ENCODE measurements at regions not wholly inside any gene's neighbourhood (a gene's known extent, or its start where the extent isn't known, plus 50 kb on each side); places are given as distances from the start of the nearest gene placed in this dataset.

DNA sequence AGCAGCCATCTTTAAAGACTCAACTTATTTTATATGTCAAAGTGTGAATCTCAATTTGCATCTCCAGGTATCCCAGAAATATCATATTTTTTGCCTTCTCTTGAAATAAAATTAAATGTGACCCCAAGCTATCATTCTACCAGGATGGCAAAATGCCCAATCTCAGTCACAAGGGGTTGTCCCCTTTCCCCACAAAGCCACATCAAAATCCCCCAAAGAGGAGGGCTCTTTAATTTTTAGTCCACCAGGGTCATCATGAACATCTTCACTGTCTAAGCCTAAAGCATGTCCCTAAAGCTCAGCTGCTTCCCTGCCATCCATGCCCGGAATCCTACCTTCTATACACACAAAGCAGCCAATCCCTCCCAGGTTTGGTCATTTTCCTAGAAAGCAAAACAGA is 670.5 kb upstream of the KLF4 start:
- DNase-seq (ENCODE audit: low spot score): no peak
- H3K27me3 Mint-ChIP-seq (ENCODE audit: insufficient read depth): no peaks in the 10 kb centered on the region
- no peaks in the 10 kb centered on the region for H3K9me3 Mint-ChIP-seq
- no peak overlapping the region for H3K4me3 Mint-ChIP-seq
- intact Hi-C loops (cut with micrococcal nuclease): no loop called here
- H3K4me1 Mint-ChIP-seq (ENCODE audit: low read depth): no peaks in the 10 kb centered on the region
- H3K27ac Mint-ChIP-seq: no peak overlapping the region
- H3K36me3 Mint-ChIP-seq (ENCODE audit: low read depth): no peaks in the 10 kb centered on the region

DNA sequence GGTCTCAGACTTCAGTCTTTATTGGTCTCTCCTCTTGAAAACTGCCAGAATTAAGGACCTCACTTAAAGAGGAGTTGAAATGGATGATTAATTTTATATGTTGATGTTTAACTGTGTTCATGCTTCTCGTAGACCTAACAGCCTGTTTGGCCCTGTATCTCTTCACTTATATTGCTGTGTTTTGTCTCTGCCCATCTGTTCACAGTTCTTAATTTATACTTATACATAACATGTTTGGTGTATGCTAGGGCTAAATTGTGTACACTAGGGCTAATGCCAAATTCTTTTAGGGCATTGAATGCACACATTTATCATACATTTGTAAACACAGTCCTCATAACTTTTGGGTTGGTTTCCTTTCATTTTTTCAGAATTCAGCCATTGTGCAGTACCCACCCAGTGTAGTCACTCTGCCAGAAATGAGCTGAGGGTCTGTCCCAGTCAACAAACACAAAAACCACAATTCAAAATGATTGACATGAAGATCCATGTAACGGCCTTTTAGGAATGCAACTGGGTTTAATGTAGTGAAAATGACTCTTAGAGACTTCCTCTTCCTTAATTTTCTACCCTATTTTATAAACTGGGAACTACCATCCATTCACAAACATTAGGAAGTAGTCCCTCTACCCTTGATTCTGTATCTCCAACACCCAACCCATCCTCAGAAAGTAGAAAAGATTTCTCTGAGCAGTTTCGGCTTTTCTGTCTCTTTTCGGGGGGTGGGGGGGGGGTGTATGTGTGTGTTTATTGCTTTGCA is 668.8 kb upstream of the KLF4 start:
- no peak overlapping the region for H3K4me3 Mint-ChIP-seq
- DNase-seq (ENCODE audit: low spot score): no peak
- H3K4me1 Mint-ChIP-seq (ENCODE audit: low read depth): no peaks in the 10 kb centered on the region
- no peak overlapping the region for H3K27ac Mint-ChIP-seq
- no peaks in the 10 kb centered on the region for H3K9me3 Mint-ChIP-seq
- intact Hi-C loops (cut with micrococcal nuclease): no loop called here
- no peaks in the 10 kb centered on the region for H3K27me3 Mint-ChIP-seq (ENCODE audit: insufficient read depth)
- no peaks in the 10 kb centered on the region for H3K36me3 Mint-ChIP-seq (ENCODE audit: low read depth)

DNA sequence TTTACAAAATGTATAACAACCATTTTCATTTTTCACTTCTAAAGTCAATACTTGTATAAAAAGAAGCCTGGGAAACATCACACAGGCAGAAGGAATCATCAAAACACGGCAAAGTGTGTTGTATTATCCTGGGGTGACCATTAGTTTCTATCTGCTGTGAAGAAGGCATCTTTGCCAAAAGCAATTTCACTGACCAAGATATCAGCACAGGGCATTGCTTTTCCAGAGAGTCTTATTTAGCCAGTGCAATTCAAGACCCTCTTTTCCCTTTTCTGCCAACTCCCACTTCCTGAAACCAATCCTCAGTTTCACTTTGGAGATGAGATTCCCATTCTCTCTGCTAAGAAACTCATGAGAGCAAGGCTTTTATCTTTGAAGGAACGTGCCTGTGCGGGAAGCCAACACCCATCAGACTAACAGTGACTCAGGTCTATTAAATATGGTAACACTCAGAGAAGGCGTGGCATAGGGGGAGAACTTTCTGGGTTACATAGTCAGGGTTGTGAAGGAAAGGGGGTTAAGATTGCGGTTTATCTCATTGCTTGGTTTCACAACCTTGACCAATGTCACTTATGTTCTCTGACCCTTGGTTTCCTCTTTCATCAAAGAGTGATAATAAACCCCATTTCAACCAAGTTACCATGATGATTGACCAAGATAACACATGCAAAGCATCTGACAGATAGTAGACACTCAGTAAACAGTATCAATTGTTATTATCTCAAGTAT is 666.9 kb upstream of the KLF4 start:
- H3K4me1 Mint-ChIP-seq (ENCODE audit: low read depth): no peaks in the 10 kb centered on the region
- no peaks in the 10 kb centered on the region for H3K27me3 Mint-ChIP-seq (ENCODE audit: insufficient read depth)
- H3K9me3 Mint-ChIP-seq: no peaks in the 10 kb centered on the region
- H3K4me3 Mint-ChIP-seq: no peak overlapping the region
- H3K27ac Mint-ChIP-seq: no peak overlapping the region
- intact Hi-C loops (cut with micrococcal nuclease): no loop called here
- H3K36me3 Mint-ChIP-seq (ENCODE audit: low read depth): no peaks in the 10 kb centered on the region
- DNase-seq (ENCODE audit: low spot score): no peak

DNA sequence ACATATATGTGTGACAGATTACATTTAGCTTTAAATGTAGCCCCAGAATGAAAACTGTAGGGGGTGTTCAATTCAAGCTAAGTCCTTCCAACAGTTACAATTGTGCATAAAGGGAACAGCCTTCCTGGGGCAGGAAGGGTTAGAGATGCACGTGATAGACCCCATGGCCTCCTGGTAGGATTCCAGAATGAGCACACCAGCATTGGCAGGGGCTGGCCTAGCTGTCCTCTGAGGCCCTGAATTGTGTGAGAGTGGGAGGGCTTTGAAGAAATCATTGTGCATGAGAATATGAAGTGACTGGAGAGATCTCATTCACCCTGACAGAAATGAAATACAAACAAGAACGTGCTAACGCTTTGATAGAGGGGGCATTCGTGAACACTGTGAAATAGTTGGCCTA is 663.8 kb upstream of the KLF4 start:
- Mint-ChIP-seq H3K4me3 (no peak overlapping the region), H3K4me1 (ENCODE audit: low read depth) (no peaks in the 10 kb centered on the region), H3K27ac (no peak overlapping the region), H3K27me3 (ENCODE audit: insufficient read depth) (no peaks in the 10 kb centered on the region), H3K9me3 (no peaks in the 10 kb centered on the region), H3K36me3 (ENCODE audit: low read depth) (no peaks in the 10 kb centered on the region)
- intact Hi-C loops (cut with micrococcal nuclease): no loop called here
- no peak for DNase-seq (ENCODE audit: low spot score)

DNA sequence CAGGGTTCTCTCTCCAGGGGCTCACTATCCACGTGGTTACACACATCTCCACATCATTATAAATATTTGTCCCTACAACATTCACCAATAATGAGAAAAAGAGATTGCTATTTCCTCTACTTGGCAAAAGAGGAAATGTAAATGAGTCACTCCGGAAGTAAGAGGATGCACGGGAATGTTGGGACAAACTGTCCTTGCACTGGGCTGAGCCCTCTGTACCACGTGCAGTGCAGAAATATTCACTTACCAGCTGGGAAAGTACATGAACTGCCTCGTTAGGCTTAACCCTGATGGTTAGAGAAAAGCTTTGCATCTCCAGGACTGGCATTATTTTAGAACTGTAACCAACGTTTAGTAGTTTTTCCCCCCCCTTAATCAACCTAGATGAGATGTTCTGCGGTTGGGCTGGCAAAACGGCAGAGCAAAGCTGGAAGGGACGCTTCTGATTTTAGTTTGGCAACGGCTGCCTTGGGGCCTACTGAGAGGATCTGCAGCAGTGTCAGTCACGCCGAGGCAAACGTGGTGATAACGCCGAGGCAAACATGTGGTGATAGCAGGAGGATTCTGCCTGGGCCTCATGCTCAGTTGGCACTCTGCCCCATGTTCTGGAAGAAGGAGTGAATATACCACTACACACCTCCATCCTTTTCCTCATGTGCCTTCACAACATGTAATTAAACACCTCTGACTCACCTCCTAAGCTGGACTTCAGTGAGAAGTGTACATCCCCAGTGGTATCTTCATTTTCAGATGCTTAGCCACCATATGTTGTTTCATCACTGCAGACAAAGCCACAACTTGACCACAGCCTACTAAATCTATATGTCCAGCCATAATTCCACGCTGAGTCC is 661.4 kb upstream of the KLF4 start:
- no peak overlapping the region for H3K4me3 Mint-ChIP-seq
- H3K9me3 Mint-ChIP-seq: peaks cover 9% of the 10 kb centered on the region
- no peaks in the 10 kb centered on the region for H3K4me1 Mint-ChIP-seq (ENCODE audit: low read depth)
- intact Hi-C loops (cut with micrococcal nuclease): no loop called here
- H3K36me3 Mint-ChIP-seq (ENCODE audit: low read depth): no peaks in the 10 kb centered on the region
- no peak overlapping the region for H3K27ac Mint-ChIP-seq
- no peak for DNase-seq (ENCODE audit: low spot score)
- H3K27me3 Mint-ChIP-seq (ENCODE audit: insufficient read depth): no peaks in the 10 kb centered on the region

DNA sequence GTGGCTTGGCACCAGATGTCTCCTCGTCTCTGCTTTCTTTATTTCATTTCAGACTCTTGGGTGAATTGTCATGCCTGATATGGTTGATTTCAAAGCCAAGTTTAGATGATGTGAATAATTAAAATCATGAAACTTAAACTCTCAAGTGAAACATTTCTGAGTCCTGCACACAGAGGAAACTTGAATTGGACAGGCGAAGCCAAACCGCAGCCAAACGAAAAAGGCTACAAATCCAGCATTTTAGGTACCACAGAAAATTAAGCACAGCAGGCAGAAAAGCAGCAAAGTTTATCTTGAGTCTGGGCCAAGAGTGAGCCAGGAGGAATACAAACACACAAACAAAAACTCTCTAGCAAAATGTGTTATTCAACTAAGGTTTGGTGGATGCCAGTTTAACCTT is 659.8 kb upstream of the KLF4 start:
- DNase-seq (ENCODE audit: low spot score): no peak
- intact Hi-C loops (cut with micrococcal nuclease): no loop called here
- Mint-ChIP-seq H3K4me3 (no peak overlapping the region), H3K27me3 (ENCODE audit: insufficient read depth) (no peaks in the 10 kb centered on the region), H3K9me3 (peaks cover 9% of the 10 kb centered on the region), H3K27ac (no peak overlapping the region), H3K36me3 (ENCODE audit: low read depth) (no peaks in the 10 kb centered on the region), H3K4me1 (ENCODE audit: low read depth) (no peaks in the 10 kb centered on the region)

DNA sequence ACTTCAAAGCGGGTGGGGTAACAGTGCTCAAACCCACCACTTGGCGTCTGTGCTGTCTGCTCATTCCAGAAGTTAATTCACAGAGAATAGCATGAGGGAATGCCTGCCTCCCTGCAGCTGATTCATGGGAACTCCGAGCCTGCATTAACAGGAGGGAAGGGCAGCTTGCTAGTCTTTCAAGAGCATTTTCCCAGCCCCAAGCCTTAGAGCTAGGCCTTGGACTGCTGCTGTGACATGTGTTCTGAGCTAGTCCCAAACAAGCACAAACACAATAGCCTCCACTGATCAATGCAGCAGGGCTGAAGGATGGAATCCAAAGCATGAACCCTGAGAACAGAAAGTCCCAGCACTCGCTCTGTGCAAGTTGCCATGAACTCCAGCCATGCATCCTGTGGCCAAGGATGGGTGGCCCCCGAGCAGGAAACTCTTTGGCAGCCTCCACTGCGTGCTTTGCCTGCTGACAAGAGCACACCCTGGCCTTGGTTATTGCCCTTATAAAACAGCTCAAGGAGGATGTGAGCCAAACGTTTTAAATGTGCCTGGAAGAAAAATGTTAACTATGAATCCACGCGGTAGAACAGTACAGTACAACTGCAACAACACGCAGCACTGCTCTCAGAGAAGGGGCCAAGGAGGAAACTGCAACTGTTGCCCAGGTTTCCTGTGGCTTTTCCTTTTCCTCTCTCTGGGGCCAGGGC is 653.1 kb upstream of the KLF4 start:
- H3K4me1 Mint-ChIP-seq (ENCODE audit: low read depth): no peaks in the 10 kb centered on the region
- intact Hi-C loops (cut with micrococcal nuclease): no loop called here
- peaks cover 7% of the 10 kb centered on the region for H3K9me3 Mint-ChIP-seq
- no peaks in the 10 kb centered on the region for H3K27me3 Mint-ChIP-seq (ENCODE audit: insufficient read depth)
- DNase-seq (ENCODE audit: low spot score): no peak
- no peak overlapping the region for H3K4me3 Mint-ChIP-seq
- H3K36me3 Mint-ChIP-seq (ENCODE audit: low read depth): no peaks in the 10 kb centered on the region
- no peak overlapping the region for H3K27ac Mint-ChIP-seq

DNA sequence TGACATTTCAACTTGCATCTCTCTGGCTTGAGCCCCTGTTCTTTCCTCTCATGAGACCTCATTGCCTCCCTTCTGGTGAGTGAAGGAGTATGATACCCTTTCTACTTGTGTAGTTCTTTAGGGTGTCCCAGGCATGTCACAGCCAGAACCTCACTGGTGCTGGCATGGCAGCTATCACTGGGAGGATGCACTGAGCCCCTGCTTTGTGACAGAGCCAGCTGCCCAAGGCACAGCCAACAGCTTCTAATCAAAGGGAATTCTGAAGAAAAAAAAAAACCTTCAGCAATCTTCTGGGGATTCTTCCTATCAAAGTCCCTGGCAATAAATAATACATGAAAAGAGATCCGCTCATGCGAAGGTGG is 652.6 kb upstream of the KLF4 start:
- H3K4me1 Mint-ChIP-seq (ENCODE audit: low read depth): no peaks in the 10 kb centered on the region
- H3K4me3 Mint-ChIP-seq: no peak overlapping the region
- H3K9me3 Mint-ChIP-seq: peaks cover 3% of the 10 kb centered on the region
- intact Hi-C loops (cut with micrococcal nuclease): no loop called here
- no peak for DNase-seq (ENCODE audit: low spot score)
- H3K36me3 Mint-ChIP-seq (ENCODE audit: low read depth): no peaks in the 10 kb centered on the region
- no peaks in the 10 kb centered on the region for H3K27me3 Mint-ChIP-seq (ENCODE audit: insufficient read depth)
- H3K27ac Mint-ChIP-seq: no peak overlapping the region

DNA sequence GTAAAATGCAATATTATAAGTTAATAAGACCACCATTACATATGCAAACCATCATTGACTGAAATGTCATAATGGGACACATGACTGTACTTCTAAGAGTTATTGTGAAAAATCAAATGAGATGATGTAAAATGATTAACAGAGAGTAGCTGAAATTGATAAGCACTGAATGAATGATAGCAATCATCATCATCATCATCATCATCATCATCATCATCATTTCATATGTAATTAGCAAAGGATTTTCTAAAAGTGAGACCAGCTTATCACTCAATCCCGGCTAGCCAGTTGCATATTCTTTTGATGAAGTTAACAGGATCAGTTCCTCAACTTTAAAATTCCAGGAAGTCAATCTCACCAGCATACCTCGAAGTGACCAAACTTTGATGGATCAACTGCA is 650.3 kb upstream of the KLF4 start:
- no peak for DNase-seq (ENCODE audit: low spot score)
- Mint-ChIP-seq H3K4me1 (ENCODE audit: low read depth) (no peaks in the 10 kb centered on the region), H3K27me3 (ENCODE audit: insufficient read depth) (no peaks in the 10 kb centered on the region), H3K4me3 (no peak overlapping the region), H3K36me3 (ENCODE audit: low read depth) (no peaks in the 10 kb centered on the region), H3K27ac (no peak overlapping the region), H3K9me3 (peaks cover 3% of the 10 kb centered on the region)
- intact Hi-C loops (cut with micrococcal nuclease): no loop called here

DNA sequence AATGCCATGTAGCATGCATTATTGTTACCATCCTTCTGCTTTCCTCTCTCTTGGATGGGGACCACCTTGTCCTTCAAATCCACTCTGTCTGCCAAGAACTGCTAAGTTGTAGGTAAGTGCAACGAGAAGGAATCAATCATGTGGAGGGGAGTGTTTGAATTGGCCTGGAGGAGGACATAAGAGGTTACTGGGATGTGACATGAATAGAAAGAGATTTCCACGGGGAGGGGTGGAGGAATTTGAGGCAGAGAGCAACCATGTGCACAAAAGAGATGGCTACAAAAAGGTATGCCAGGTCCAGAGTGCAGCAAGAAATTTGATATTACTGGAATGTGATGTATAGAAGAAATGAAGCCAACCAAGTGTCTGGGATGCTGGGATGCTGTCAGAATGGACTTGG is 648.9 kb upstream of the KLF4 start:
- DNase-seq (ENCODE audit: low spot score): no peak
- intact Hi-C loops (cut with micrococcal nuclease): no loop called here
- Mint-ChIP-seq H3K4me3 (no peak overlapping the region), H3K36me3 (ENCODE audit: low read depth) (no peaks in the 10 kb centered on the region), H3K4me1 (ENCODE audit: low read depth) (no peaks in the 10 kb centered on the region), H3K9me3 (peaks cover 3% of the 10 kb centered on the region), H3K27me3 (ENCODE audit: insufficient read depth) (no peaks in the 10 kb centered on the region), H3K27ac (no peak overlapping the region)

DNA sequence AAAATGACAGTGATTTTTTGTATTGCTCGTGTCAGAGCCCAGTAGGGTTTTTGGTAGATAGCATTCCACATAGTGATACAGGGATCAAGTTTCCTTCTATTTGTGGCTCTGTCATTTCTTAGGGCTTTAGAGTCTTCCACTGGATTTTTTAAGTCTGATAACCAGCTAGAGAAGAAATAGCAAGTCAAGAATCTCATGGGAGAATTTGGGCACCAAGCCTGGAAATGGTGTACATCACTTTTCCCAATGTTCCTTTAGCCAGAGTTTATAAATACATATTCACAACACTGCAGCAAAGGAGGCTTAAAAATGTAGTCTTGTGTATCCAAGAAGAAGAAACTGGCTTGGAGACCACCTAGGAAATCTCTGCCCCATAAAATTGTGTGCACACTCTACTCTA is 647.1 kb upstream of the KLF4 start:
- Mint-ChIP-seq H3K4me3 (no peak overlapping the region), H3K27me3 (ENCODE audit: insufficient read depth) (no peaks in the 10 kb centered on the region), H3K9me3 (peaks cover 3% of the 10 kb centered on the region), H3K36me3 (ENCODE audit: low read depth) (no peaks in the 10 kb centered on the region), H3K27ac (no peak overlapping the region), H3K4me1 (ENCODE audit: low read depth) (no peaks in the 10 kb centered on the region)
- intact Hi-C loops (cut with micrococcal nuclease): no loop called here
- no peak for DNase-seq (ENCODE audit: low spot score)

DNA sequence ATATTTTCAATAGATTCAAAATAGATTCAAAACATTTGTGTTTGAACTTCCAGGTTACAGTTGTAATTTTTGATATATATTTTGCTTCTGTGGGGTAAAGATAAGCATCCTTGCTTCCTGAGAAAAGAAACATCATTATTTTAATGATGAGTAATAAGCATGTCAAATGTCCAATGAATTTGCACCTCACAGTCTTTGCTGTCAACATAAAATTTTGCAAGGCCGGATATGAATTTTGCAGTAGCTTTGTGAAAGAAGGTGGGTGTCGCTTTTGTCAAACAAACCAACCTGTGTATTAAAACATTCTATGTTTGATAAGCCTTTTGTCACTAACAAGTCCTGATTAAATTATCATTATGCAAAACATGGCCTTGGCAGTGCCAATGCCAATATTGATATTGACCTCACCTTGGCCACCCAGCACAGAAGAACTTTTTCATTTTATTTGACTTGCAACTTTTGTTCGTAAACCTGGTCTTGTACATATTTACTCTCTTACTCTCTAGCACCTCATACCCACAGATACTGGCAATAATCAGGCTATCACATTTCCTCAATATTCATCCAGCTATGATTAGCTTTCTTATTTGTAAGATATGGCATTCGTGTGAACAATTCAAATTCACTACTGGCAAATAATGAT is 645.0 kb upstream of the KLF4 start:
- no peaks in the 10 kb centered on the region for H3K4me1 Mint-ChIP-seq (ENCODE audit: low read depth)
- intact Hi-C loops (cut with micrococcal nuclease): no loop called here
- no peaks in the 10 kb centered on the region for H3K27me3 Mint-ChIP-seq (ENCODE audit: insufficient read depth)
- H3K36me3 Mint-ChIP-seq (ENCODE audit: low read depth): no peaks in the 10 kb centered on the region
- no peak overlapping the region for H3K27ac Mint-ChIP-seq
- no peaks in the 10 kb centered on the region for H3K9me3 Mint-ChIP-seq
- H3K4me3 Mint-ChIP-seq: no peak overlapping the region
- no peak for DNase-seq (ENCODE audit: low spot score)

Measured in activated T-helper 1 cell treated with anti-CD3 and anti-CD28 coated beads, Interleukin-12 subunit alpha, Interleukin-12 subunit beta, Interleukin-2, Interleukin-4 antibody, amounts not matched to agents 30 ng/mL and 10 ng/mL and 1 ng/mL, durations not matched to agents 14 hours and 24 hours and 36 hours (primary cell).